GM18868 (cell line): ENCODE measurements at regions not wholly inside any gene's neighbourhood (a gene's known extent, or its start where the extent isn't known, plus 50 kb on each side); places are given as distances from the start of the nearest gene placed in this dataset.
A peak's percentile ranks its signal among the peaks of the same experiment; 100 is the strongest.

Experiments used
- ATAC-seq: cut with Tn5 transposase; IDR thresholded peaks from one replicate; pipeline ENCODE4 v1.9.1; 2021; ENCODE audit warnings: mild to moderate bottlenecking, moderate library complexity; ENCODE audit not compliant: unreplicated experiment

- ATAC-seq: no peak
Measured at GRCh38 chr12:91868054-91868453, 277.6 kb downstream of the BTG1 start.

- no peak for ATAC-seq
Measured at GRCh38 chr12:91866566-91866965, 279.1 kb downstream of the BTG1 start.

- no peak for ATAC-seq
Measured at GRCh38 chr12:91863702-91864101, 281.9 kb downstream of the BTG1 start.

- no peak for ATAC-seq
Measured at GRCh38 chr12:91861554-91861953, 284.1 kb downstream of the BTG1 start.

- no peak for ATAC-seq
Measured at GRCh38 chr12:91859347-91859746, 286.3 kb downstream of the BTG1 start.

- ATAC-seq: no peak
Measured at GRCh38 chr12:91857813-91858542, 287.7 kb downstream of the BTG1 start.

GRCh38 chr12:91854725-91855124 is 290.9 kb downstream of the BTG1 start:
- ATAC-seq: peak; percentile 51

- ATAC-seq: no peak
Measured at GRCh38 chr12:91853350-91854127, 292.1 kb downstream of the BTG1 start.

GRCh38 chr12:91852634-91853033 is 293.0 kb downstream of the BTG1 start:
- ATAC-seq: no peak

- no peak for ATAC-seq
Measured at GRCh38 chr12:91851741-91852477, 293.7 kb downstream of the BTG1 start.

GRCh38 chr12:91846466-91847055 is 299.1 kb downstream of the BTG1 start:
- ATAC-seq: no peak

GRCh38 chr12:91845365-91845764 is 300.3 kb downstream of the BTG1 start:
- ATAC-seq: no peak

GRCh38 chr12:91841822-91842221 is 303.8 kb downstream of the BTG1 start:
- no peak for ATAC-seq

- no peak for ATAC-seq
Measured at GRCh38 chr12:91836696-91837095, 308.9 kb downstream of the BTG1 start.

- no peak for ATAC-seq
Measured at GRCh38 chr12:91836264-91836663, 309.4 kb downstream of the BTG1 start.

- ATAC-seq: no peak
Measured at GRCh38 chr12:91835693-91836092, 310.0 kb downstream of the BTG1 start.

GRCh38 chr12:91833780-91834359 is 311.8 kb downstream of the BTG1 start:
- no peak for ATAC-seq

GRCh38 chr12:91825999-91826398 is 319.6 kb downstream of the BTG1 start:
- ATAC-seq: no peak

- no peak for ATAC-seq
Measured at GRCh38 chr12:91824991-91825390, 320.7 kb downstream of the BTG1 start.

- no peak for ATAC-seq
Measured at GRCh38 chr12:91819132-91819447, 326.6 kb downstream of the BTG1 start.
